ENCODE measurements at regions not wholly inside any gene's neighbourhood (a gene's known extent, or its start where the extent isn't known, plus 50 kb on each side); places are given as distances from the start of the nearest gene placed in this dataset.
"Not testable (repeated sequence)": the region's sequence is repeated elsewhere in the genome, so short reads cannot be mapped to it uniquely, and the experiment has no call there.

DNA sequence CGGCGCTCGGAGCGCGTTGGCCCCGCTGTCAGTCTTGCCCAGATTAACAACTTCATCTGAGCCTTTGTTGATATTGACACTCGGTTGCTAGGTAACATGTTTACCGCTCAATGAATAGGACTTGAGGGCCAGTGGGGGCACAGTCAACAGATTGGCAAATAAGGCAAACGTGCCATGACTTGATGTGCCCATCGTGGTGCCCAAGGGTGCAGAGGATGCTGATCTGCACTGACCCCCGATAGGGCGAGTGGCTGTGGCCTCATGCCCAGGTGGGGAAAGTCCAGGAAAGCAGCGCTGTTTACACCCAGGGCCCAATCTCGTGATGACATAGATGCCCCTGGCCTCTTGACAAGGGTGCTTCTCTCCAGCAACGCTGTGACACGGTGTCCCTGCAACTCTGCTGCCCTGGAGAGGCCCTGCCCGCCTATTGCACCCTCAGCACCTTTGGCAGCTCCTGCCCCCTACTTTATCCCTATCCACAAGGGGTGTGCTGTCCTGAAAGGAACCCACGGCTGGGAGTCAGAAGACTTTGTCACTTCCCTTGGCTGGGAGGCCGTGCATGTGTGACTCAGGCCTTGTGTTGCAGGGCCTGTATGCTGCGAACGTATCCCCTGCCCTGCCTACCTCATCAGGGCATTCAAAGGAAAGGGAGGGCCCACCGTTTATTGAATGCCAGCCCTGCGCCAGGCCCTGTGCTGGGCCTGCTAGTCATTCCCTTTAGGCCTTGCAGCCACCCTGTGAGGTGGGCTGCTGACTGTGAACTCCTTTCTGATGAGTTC lies 158.0 kb downstream of the INHBB start:
- ATAC-seq (no peak), DNase-seq (ENCODE audit: low spot score) (no peak)

DNA sequence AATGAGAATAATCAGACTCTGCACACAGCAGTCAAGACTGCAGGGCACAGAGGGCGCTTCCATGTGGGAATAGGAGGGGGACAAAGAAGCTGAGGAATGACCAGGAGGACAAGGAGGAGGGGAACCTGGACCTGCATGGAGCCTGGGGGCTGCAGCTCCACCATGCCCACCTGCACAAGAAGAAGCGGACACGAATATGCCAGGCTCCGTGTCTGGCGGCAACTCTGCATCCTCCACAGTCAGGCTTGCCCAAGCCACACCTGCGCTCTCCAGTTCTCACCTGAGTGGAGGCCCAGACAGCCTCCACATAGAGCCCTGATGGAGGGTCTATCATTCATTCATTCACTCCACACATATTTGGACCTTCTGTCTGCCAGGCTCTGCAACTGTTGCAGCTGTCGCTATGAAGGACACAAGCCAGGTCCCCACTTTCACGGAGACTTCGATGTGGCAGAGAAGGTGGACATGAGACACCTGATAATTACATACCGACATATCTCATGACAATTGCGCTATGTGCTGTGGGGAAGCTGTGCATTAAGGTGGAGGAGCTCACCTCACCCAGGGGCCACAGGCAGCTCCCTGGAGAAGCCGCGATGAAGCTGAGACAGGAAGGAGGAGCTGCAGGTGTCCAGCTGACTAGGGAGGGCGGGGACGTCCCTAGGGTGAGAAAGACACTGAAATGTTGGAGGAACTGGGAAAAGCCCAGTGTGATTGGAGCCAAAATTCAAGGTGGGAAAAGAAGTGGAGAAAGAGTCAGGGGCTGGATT lies 159.2 kb downstream of the INHBB start:
- ATAC-seq, result no peak
- intact Hi-C loops (cut with DNase I), result no loop called here
- DNase-seq (ENCODE audit: low spot score), result no peak

More for the DNA sequence above, 158.0 kb downstream of the INHBB start:
- intact Hi-C loops (cut with DNase I), result no loop called here

GRCh38 chr2:120508567-120509041 lies 162.7 kb downstream of the INHBB start:
- intact Hi-C loops (cut with DNase I), result no loop called here
- ATAC-seq (peak; percentile 72), DNase-seq (ENCODE audit: low spot score) (no peak)

GRCh38 chr2:120509213-120509815 lies 163.4 kb downstream of the INHBB start:
- intact Hi-C loops (cut with DNase I), result no loop called here
- ATAC-seq (peak; percentile 4), DNase-seq (ENCODE audit: low spot score) (no peak)

- intact Hi-C loops (cut with DNase I), result no loop called here
- ATAC-seq, result peak; percentile 13
- DNase-seq (ENCODE audit: low spot score), result no peak
These were observed 164.2 kb downstream of the INHBB start for GRCh38 chr2:120509991-120510735.

- DNase-seq (ENCODE audit: low spot score) (no peak), ATAC-seq (no peak)
- intact Hi-C loops (cut with DNase I), result no loop called here
These were observed 164.9 kb downstream of the INHBB start for GRCh38 chr2:120510751-120511395.

GRCh38 chr2:120511536-120511935 lies 165.6 kb downstream of the INHBB start:
- DNase-seq (ENCODE audit: low spot score) (no peak), ATAC-seq (no peak)
- intact Hi-C loops (cut with DNase I), result no loop called here

- intact Hi-C loops (cut with DNase I), result no loop called here
- ATAC-seq (no peak), DNase-seq (ENCODE audit: low spot score) (no peak)
These were observed 166.2 kb downstream of the INHBB start for GRCh38 chr2:120511947-120512710.

DNA sequence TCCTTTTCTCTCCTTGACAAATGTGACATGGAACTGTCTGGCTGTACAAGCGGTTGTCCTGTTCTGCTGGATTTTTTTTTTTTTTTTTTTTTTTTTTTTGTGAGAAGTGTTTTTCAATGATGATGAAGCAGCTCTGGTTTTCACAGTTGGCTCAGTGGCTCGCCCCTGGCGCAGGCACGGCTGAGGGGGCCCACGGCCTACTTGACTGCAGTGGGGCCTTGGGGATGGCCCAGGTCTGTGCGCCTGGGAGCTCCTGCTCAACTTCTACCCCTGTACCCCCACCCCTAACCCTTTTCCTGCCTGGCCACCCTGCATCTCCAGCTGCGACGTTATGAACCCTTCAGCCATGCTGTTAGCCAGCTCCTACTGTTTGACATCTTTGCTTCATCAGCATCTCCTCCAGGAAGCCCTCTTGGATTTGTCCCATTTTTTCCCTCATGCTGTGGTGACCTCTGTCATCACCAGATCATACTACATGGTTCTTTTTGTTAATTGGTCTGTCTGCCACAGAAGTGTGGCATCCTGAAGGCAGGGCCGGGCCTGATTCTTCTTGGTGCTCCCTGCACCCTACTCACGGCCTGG lies 167.9 kb downstream of the INHBB start:
- DNase-seq (ENCODE audit: low spot score) (no peak), ATAC-seq (no peak)
- intact Hi-C loops (cut with DNase I), result no loop called here

DNA sequence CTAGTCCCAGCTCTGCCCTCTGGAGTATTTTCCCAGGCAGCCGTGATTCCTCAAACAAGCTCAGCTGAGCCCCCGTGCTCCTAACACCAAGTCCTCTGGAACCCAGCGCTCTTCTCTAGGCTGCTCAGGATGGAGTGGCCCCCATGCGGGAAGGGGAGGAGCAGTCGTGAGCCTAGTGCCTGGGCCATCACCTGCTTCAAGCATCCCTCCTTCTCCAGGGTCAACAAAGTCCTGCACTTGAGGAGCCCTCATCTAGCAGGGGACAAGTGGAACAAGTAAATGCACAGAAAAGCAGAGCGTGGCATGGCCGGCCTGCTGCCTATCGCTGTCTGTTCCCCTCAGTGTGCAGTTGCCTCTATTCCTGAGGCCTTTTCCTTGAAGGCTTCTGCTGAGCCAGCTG lies 168.6 kb downstream of the INHBB start:
- ATAC-seq (no peak), DNase-seq (ENCODE audit: low spot score) (no peak)
- intact Hi-C loops (cut with DNase I), result no loop called here

GRCh38 chr2:120515066-120515758 lies 169.3 kb downstream of the INHBB start:
- DNase-seq (ENCODE audit: low spot score), result peak; percentile 7
- intact Hi-C loops (cut with DNase I); ATAC-seq: not testable (repeated sequence)

- ATAC-seq (no peak), DNase-seq (ENCODE audit: low spot score) (no peak)
These were observed 170.1 kb downstream of the INHBB start for GRCh38 chr2:120515759-120516678.

DNA sequence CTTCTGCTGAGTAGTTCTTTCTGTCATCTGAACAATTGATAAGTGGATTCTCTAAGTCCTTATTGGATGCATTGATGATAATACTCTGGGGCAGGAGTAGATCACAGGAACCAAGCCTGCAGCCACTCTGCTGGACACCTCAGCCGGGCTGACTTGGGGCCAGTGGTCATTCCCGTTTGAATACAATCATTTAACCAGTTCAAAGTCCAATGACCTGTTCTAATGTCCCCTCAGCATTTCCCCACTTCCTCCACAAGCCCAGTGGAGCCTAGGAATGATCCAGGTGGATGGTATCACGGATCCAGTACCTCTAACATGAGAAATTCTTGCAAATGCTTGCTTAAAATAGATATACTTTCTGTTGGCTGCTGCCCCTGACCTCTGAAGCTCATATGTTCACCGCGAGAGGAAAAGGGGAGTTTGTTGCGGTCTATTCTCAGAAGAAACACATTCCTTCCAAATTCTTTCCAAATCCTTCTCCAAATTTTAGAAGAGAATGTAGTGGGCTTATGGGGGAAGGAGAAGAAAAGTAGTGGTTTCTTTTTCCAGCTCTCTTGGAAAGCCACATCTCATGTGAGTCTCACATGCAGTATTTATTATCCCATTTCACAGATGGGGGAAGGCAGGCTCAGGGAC lies 170.9 kb downstream of the INHBB start:
- DNase-seq (ENCODE audit: low spot score), result no peak
- intact Hi-C loops (cut with DNase I), result no loop called here
- ATAC-seq, result no peak

More at GRCh38 chr2:120515759-120516678, 170.1 kb downstream of the INHBB start:
- intact Hi-C loops (cut with DNase I), result no loop called here

DNA sequence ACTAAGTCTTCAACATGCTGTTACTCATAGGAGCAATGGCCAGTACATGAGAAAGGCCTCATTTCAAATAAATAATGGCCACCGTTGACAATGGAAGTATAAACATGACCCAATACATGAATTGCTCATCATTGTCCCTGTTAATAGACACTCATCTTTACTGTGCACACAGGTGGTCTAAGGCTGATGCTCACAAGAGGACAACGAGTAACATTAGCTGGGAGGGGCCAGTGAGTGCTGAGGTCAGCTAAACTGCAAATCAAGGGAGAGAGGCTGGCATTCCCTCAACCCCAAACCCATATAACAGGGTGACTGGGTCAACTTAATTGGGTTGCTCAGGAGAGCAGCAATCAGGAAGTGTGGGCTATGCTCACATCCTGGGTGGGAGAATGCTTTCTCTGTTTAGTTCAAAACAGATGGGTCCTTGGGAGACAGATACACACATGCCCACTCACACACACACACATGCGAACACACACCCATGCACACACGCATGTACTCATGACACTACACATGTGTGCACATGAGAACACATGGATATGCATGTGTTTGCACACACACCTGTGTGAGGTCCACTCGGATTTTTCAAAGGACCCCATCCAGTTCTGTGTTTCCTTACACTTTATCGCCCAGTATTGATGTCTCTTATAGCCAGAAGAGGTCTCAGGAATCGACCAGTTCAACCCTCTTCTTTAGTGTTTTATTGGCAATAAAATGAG lies 172.0 kb downstream of the INHBB start:
- DNase-seq (ENCODE audit: low spot score), result no peak
- intact Hi-C loops (cut with DNase I), result no loop called here
- ATAC-seq, result no peak

DNA sequence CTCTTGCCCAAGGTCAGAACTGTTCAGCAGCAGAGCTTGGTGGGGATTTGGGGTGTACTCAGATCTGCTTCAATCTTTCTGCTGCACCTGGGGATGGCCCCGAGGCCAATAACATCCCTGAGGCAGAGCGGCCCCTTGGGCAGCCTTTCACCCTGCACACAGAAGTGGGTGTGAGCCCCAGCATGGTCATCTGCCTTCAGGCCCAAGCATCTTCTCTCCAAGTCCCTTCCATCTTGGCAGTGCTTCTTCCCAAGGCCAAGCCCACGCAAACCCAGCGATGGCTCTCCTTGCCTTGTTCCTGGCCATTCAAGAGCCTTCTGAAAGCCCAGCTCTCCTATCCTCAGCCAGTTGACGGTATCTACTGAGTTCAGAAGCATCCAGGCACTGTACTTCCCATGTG lies 172.9 kb downstream of the INHBB start:
- no peak for ATAC-seq

More for the DNA sequence above, 172.9 kb downstream of the INHBB start:
- intact Hi-C loops (cut with DNase I), result no loop called here
- no peak for DNase-seq (ENCODE audit: low spot score)
